H1 (cell line): ENCODE measurements at regions not wholly inside any gene's neighbourhood (a gene's known extent, or its start where the extent isn't known, plus 50 kb on each side); places are given as distances from the start of the nearest gene placed in this dataset.

Source experiments
- CBX5 ChIP-seq: fragments of 300-800, 300-1000 bp; sonication (generic); IDR thresholded peaks from 2 replicates; pipeline ENCODE4 v1.7.1; 2016; ENCODE audit warnings: antibody characterized with exemption, low read length, low read depth
- CTBP2 ChIP-seq: IDR thresholded peaks from 2 replicates; pipeline ENCODE4 v1.7.0; 2011; ENCODE audit warnings: borderline replicate concordance, mild to moderate bottlenecking, moderate library complexity, mixed read lengths, low read length; ENCODE audit not compliant: insufficient read depth, insufficient read length
- EP300 ChIP-seq, 2 experiments: IDR thresholded peaks; 1 replicate in 1 of 2; 2 replicates in 1 of 2; pipeline ENCODE4 v1.6.1; 2011 to 2012; ENCODE audit warnings: low read depth in 2 of 2, low read length in 2 of 2, mild to moderate bottlenecking in 2 of 2, borderline replicate concordance in 1 of 2, inconsistent platforms in 1 of 2, moderate library complexity in 1 of 2
- JUND ChIP-seq: IDR thresholded peaks from 2 replicates; pipeline ENCODE4 v1.6.1; 2011; ENCODE audit warnings: mild to moderate bottlenecking, improper control_type of control experiment, low read length
- NANOG ChIP-seq: IDR thresholded peaks from 2 replicates; pipeline ENCODE4 v1.6.1; 2011; ENCODE audit warnings: low read length, low read depth, mild to moderate bottlenecking, inconsistent platforms; ENCODE audit not compliant: insufficient read depth, poor library complexity, severe bottlenecking
- PHF8 ChIP-seq: fragments of 200-600 bp; sonication (generic); conservative IDR thresholded peaks from 2 replicates; pipeline ENCODE4 v1.7.1; 2012; ENCODE audit warnings: low read depth, mild to moderate bottlenecking, inconsistent platforms, low read length, moderate library complexity
- POU5F1 ChIP-seq: IDR thresholded peaks from 2 replicates; pipeline ENCODE4 v1.6.1; 2011; ENCODE audit warnings: low read depth, mild to moderate bottlenecking, low read length, moderate library complexity
- SP2 ChIP-seq: IDR thresholded peaks from 2 replicates; pipeline ENCODE4 v1.6.1; 2012; ENCODE audit warnings: mild to moderate bottlenecking, low read length, inconsistent platforms
- TEAD4 ChIP-seq: IDR thresholded peaks from 2 replicates; pipeline ENCODE4 v1.6.1; 2012; ENCODE audit warnings: low read depth, low read length, inconsistent platforms, mixed read lengths
- TF ChIP-seq, protein P1 (sequence below): fragments of 300-600 bp; sonication (generic); IDR thresholded peaks from 2 replicates; pipeline ENCODE4 v1.7.1; 2012; ENCODE audit warnings: low read length, moderate library complexity, mild to moderate bottlenecking, inconsistent platforms; ENCODE audit not compliant: insufficient replicate concordance
- TF ChIP-seq, protein P2 (sequence below): IDR thresholded peaks from 2 replicates; pipeline ENCODE4 v1.6.1; 2012; ENCODE audit warnings: inconsistent platforms

DNA sequence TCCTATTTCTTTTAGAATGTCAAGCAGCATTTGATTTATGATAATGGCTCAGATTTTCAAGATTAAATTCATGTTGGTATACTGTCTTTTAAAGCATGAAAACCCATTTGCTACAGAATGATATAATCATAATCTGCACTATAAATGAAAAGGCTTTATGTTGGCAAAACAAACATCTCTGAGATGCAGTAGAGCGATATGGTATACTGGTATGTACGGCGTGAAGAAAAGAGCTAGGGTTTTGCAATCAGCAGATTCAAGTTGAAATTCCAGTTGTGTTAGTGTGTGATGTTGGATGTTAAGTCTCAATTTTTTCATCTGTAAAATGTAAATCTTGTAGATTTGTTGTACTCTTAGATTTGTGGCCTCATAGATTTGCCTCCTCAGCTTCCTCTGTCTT lies 53.2 kb upstream of the DYRK2 start (continued):
- TF ChIP-seq, protein P1, sequence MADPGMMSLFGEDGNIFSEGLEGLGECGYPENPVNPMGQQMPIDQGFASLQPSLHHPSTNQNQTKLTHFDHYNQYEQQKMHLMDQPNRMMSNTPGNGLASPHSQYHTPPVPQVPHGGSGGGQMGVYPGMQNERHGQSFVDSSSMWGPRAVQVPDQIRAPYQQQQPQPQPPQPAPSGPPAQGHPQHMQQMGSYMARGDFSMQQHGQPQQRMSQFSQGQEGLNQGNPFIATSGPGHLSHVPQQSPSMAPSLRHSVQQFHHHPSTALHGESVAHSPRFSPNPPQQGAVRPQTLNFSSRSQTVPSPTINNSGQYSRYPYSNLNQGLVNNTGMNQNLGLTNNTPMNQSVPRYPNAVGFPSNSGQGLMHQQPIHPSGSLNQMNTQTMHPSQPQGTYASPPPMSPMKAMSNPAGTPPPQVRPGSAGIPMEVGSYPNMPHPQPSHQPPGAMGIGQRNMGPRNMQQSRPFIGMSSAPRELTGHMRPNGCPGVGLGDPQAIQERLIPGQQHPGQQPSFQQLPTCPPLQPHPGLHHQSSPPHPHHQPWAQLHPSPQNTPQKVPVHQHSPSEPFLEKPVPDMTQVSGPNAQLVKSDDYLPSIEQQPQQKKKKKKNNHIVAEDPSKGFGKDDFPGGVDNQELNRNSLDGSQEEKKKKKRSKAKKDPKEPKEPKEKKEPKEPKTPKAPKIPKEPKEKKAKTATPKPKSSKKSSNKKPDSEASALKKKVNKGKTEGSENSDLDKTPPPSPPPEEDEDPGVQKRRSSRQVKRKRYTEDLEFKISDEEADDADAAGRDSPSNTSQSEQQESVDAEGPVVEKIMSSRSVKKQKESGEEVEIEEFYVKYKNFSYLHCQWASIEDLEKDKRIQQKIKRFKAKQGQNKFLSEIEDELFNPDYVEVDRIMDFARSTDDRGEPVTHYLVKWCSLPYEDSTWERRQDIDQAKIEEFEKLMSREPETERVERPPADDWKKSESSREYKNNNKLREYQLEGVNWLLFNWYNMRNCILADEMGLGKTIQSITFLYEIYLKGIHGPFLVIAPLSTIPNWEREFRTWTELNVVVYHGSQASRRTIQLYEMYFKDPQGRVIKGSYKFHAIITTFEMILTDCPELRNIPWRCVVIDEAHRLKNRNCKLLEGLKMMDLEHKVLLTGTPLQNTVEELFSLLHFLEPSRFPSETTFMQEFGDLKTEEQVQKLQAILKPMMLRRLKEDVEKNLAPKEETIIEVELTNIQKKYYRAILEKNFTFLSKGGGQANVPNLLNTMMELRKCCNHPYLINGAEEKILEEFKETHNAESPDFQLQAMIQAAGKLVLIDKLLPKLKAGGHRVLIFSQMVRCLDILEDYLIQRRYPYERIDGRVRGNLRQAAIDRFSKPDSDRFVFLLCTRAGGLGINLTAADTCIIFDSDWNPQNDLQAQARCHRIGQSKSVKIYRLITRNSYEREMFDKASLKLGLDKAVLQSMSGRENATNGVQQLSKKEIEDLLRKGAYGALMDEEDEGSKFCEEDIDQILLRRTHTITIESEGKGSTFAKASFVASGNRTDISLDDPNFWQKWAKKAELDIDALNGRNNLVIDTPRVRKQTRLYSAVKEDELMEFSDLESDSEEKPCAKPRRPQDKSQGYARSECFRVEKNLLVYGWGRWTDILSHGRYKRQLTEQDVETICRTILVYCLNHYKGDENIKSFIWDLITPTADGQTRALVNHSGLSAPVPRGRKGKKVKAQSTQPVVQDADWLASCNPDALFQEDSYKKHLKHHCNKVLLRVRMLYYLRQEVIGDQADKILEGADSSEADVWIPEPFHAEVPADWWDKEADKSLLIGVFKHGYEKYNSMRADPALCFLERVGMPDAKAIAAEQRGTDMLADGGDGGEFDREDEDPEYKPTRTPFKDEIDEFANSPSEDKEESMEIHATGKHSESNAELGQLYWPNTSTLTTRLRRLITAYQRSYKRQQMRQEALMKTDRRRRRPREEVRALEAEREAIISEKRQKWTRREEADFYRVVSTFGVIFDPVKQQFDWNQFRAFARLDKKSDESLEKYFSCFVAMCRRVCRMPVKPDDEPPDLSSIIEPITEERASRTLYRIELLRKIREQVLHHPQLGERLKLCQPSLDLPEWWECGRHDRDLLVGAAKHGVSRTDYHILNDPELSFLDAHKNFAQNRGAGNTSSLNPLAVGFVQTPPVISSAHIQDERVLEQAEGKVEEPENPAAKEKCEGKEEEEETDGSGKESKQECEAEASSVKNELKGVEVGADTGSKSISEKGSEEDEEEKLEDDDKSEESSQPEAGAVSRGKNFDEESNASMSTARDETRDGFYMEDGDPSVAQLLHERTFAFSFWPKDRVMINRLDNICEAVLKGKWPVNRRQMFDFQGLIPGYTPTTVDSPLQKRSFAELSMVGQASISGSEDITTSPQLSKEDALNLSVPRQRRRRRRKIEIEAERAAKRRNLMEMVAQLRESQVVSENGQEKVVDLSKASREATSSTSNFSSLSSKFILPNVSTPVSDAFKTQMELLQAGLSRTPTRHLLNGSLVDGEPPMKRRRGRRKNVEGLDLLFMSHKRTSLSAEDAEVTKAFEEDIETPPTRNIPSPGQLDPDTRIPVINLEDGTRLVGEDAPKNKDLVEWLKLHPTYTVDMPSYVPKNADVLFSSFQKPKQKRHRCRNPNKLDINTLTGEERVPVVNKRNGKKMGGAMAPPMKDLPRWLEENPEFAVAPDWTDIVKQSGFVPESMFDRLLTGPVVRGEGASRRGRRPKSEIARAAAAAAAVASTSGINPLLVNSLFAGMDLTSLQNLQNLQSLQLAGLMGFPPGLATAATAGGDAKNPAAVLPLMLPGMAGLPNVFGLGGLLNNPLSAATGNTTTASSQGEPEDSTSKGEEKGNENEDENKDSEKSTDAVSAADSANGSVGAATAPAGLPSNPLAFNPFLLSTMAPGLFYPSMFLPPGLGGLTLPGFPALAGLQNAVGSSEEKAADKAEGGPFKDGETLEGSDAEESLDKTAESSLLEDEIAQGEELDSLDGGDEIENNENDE, result no peak
- TF ChIP-seq PHF8, result no peak
- no peak for TF ChIP-seq JUND
- TF ChIP-seq TEAD4, result no peak
- TF ChIP-seq POU5F1, result no peak
- TF ChIP-seq SP2, result no peak
- TF ChIP-seq CBX5, result no peak
- no peak for TF ChIP-seq EP300 (IDR thresholded peaks at IDR 0.05; ENCODE audit: borderline replicate concordance in 1 of 2, low read depth in 2 of 2, low read length in 2 of 2)
- no peak for TF ChIP-seq NANOG
- TF ChIP-seq, protein P2, sequence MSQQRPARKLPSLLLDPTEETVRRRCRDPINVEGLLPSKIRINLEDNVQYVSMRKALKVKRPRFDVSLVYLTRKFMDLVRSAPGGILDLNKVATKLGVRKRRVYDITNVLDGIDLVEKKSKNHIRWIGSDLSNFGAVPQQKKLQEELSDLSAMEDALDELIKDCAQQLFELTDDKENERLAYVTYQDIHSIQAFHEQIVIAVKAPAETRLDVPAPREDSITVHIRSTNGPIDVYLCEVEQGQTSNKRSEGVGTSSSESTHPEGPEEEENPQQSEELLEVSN, result no peak
- no peak for TF ChIP-seq CTBP2
